Upper lobe of left lung (tissue), 4 donors: ENCODE measurements at regions not wholly inside any gene's neighbourhood (a gene's known extent, or its start where the extent isn't known, plus 50 kb on each side); places are given as distances from the start of the nearest gene placed in this dataset.

Experiments
- CTCF ChIP-seq, 6 experiments: fragments of 450-650 bp in 4 of 6; fragments of 200-600 bp in 2 of 6; sonication (generic) in 2 of 6; IDR thresholded peaks; one replicate each; pipeline ENCODE4 v1.5.1; 2016 to 2019; ENCODE audit warnings: antibody characterized with exemption in 6 of 6
- POLR2A ChIP-seq, 4 donors: fragments of 450-650 bp; IDR thresholded peaks; one replicate each; pipeline ENCODE4 v1.5.1; 2016 to 2017; ENCODE audit warnings: antibody characterized with exemption in 4 of 4, mild to moderate bottlenecking in 2 of 4
- POLR2AphosphoS5 ChIP-seq, 2 donors: sonication (generic); formaldehyde crosslinking; IDR thresholded peaks; one replicate each; pipeline ENCODE4 v1.5.1; 2017; ENCODE audit warnings: antibody characterized with exemption in 2 of 2

- TF ChIP-seq POLR2A (IDR thresholded peaks at IDR 0.05) (no peak), CTCF (IDR thresholded peaks at IDR 0.05) (no peak), POLR2AphosphoS5 (IDR thresholded peaks at IDR 0.05) (no peak)
Observed at GRCh38 chr6:30424549-30424948, 64.8 kb upstream of the HLA-E start.
